ENCODE measurements at regions not wholly inside any gene's neighbourhood (a gene's known extent, or its start where the extent isn't known, plus 50 kb on each side); places are given as distances from the start of the nearest gene placed in this dataset.

DNA sequence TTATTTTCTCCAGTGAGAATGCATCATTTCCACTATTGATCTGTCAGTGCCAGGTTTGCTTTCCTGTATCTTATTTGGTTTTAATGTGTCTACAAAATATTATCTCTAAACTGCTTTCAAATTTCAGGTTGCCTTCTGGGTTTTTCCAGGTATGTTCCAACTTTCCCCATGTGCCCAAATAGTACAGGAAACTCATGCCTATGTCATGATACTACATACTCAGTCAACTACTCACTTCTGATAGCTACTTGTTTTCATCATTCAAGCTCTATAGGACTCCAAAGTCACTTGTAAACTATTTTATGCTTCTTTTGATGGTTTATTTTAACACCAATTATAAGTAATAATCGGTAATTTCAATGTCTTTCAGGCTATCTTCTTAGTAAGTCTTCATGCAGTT, 134.8 kb upstream of the TTC14 start (continued):
- TF ChIP-seq, protein P1, sequence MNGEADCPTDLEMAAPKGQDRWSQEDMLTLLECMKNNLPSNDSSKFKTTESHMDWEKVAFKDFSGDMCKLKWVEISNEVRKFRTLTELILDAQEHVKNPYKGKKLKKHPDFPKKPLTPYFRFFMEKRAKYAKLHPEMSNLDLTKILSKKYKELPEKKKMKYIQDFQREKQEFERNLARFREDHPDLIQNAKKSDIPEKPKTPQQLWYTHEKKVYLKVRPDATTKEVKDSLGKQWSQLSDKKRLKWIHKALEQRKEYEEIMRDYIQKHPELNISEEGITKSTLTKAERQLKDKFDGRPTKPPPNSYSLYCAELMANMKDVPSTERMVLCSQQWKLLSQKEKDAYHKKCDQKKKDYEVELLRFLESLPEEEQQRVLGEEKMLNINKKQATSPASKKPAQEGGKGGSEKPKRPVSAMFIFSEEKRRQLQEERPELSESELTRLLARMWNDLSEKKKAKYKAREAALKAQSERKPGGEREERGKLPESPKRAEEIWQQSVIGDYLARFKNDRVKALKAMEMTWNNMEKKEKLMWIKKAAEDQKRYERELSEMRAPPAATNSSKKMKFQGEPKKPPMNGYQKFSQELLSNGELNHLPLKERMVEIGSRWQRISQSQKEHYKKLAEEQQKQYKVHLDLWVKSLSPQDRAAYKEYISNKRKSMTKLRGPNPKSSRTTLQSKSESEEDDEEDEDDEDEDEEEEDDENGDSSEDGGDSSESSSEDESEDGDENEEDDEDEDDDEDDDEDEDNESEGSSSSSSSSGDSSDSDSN (CRISPR knock-in tag; IDR thresholded peaks at IDR 0.05), result no peak
- no peak for TF ChIP-seq ETV6 (CRISPR knock-in tag; conservative IDR thresholded peaks at IDR 0.05)
- no peak for TF ChIP-seq TBX3 (IDR thresholded peaks at IDR 0.05; ENCODE audit: borderline replicate concordance)
- TF ChIP-seq CENPX (CRISPR knock-in tag; IDR thresholded peaks at IDR 0.05), result no peak
- TF ChIP-seq ZSCAN21 (CRISPR knock-in tag; IDR thresholded peaks at IDR 0.05; ENCODE audit: borderline replicate concordance), result no peak
- no peak for TF ChIP-seq ZNF234 (CRISPR knock-in tag; conservative IDR thresholded peaks at IDR 0.05)

DNA sequence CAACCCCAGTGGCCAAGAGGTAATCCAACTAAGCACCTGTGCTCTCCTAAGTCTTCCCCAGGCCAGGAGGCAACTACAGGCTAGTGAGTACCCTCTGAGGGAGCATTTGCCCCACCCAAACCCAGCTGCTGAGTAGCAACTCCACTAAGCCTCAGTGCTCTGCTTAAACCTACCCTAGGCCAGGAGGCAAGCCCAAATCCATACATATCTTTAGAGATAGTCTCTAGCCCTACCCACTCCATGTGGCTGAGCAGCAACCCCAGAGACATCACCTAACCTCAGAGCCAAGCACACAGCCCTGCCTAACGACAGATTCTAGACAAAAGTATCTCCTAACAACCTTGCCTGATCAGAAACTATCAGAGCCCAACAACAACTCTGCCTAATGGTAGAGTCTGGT, 132.8 kb upstream of the TTC14 start:
- no peaks in the 10 kb centered on the region for H3K9me3 ChIP-seq (ENCODE audit: low read length)
- H3K79me2 ChIP-seq (ENCODE audit: insufficient read depth, low read length), result no peaks in the 10 kb centered on the region
- WGBS (ENCODE audit: low lambda C conversion rate), result 0% methylated on average over 1 of the region's 1 CpG
- H3K27ac ChIP-seq (ENCODE audit: extremely low read length, insufficient read depth, low read length), result no peak overlapping the region
- FAIRE-seq, result no peak
- no peaks in the 10 kb centered on the region for H3K27me3 ChIP-seq (ENCODE audit: control insufficient read depth in 1 of 2, insufficient read depth in 2 of 2, low read length in 2 of 2)
- DNase-seq (ENCODE audit: low spot score), result no peak
- intact Hi-C loops (cut with micrococcal nuclease; ENCODE audit: unreplicated experiment), result no loop called here
- H3K4me1 ChIP-seq (ENCODE audit: insufficient read depth, low read length), result no peaks in the 10 kb centered on the region
- no peak overlapping the region for H3K4me3 ChIP-seq (replicated peaks in 1 of 3; ENCODE audit: insufficient read depth in 1 of 3, low read depth in 2 of 3, low read length in 3 of 3)
- TF ChIP-seq ZNF496 (CRISPR knock-in tag; IDR thresholded peaks at IDR 0.05; ENCODE audit: insufficient replicate concordance) (no peak), EHMT2 (IDR thresholded peaks at IDR 0.05; ENCODE audit: borderline replicate concordance, low read depth, low read length) (no peak), ZNF607 (CRISPR knock-in tag; IDR thresholded peaks at IDR 0.05; ENCODE audit: borderline replicate concordance) (no peak), ZNF878 (CRISPR knock-in tag; IDR thresholded peaks at IDR 0.05) (no peak), FOXC1 (CRISPR knock-in tag; IDR thresholded peaks at IDR 0.05; ENCODE audit: borderline replicate concordance) (no peak), ZNF788 (CRISPR knock-in tag; IDR thresholded peaks at IDR 0.05; ENCODE audit: borderline replicate concordance) (no peak), FOSL2 (CRISPR knock-in tag; IDR thresholded peaks at IDR 0.05) (no peak), ZNF207 (IDR thresholded peaks at IDR 0.05; ENCODE audit: borderline replicate concordance) (no peak)
- no peak overlapping the region for H3K4me2 ChIP-seq (ENCODE audit: low read depth, low read length)
- POLR2A ChIA-PET, result no interaction called here
- ATAC-seq, result no peak
- no TSS peak for BruUV-seq (replicated peaks)
- H3K36me3 ChIP-seq (replicated peaks in 1 of 2; ENCODE audit: control insufficient read depth in 1 of 2, insufficient read depth in 2 of 2, low read length in 2 of 2), result no peaks in the 10 kb centered on the region
- CTCF ChIA-PET (ENCODE audit: low intra/inter-chr PET ratio, low total read pairs), result no interaction called here
- no peak overlapping the region for H3K9ac ChIP-seq (ENCODE audit: insufficient read depth, low read depth, low read length)
- in situ Hi-C loops (cut with HindIII; ENCODE audit: extremely low pct_ligation_motif_present, low pct_unique_long_range_greater_than_20kb), result no loop called here
- H2AFZ ChIP-seq (ENCODE audit: low read length), result no peak overlapping the region
- H4K20me1 ChIP-seq (ENCODE audit: insufficient read depth, low read length), result no peaks in the 10 kb centered on the region
